GM12878 (cell line): ENCODE measurements at regions not wholly inside any gene's neighbourhood (a gene's known extent, or its start where the extent isn't known, plus 50 kb on each side); places are given as distances from the start of the nearest gene placed in this dataset.

Source experiments
- ATAC-seq: fragments of 200-7000 bp; cut with Tn5 transposase; 3 replicates; pipeline ENCODE4 v1.9.1; 2020; ENCODE audit warnings: mild to moderate bottlenecking, moderate library complexity
- BruUV-seq: library from RNA; stranded (reverse); fragments of 400-500 nt; replicated peaks from 2 replicates; lab custom pipeline; 2021; lab: Mats Ljungman, UMichigan
- CTCF ChIA-PET: fragments of 300-600 bp; sonication (Branson Sonifier 250); formaldehyde crosslinking; extraction: SDS; loops from one replicate; lab custom pipeline; 2021; ENCODE audit warnings: inconsistent platforms; lab: Yijun Ruan, JAX
- POLR2A ChIA-PET: fragments of 350-600 bp; formaldehyde crosslinking; extraction: SDS; loops from one replicate; lab custom pipeline; 2021; ENCODE audit warnings: inconsistent platforms; lab: Charles Lee
- RAD21 ChIA-PET: fragments of 300-600 bp; sonication (Branson Sonifier 250); formaldehyde crosslinking; loops from one replicate; lab custom pipeline; 2023; ENCODE audit warnings: antibody characterized with exemption; ENCODE audit not compliant: unreplicated experiment; lab: Charles Lee
- SMC1A ChIA-PET: fragments of 300-600 bp; sonication (Branson Sonifier 250); formaldehyde crosslinking; loops from one replicate; lab custom pipeline; 2023; ENCODE audit not compliant: unreplicated experiment, uncharacterized antibody; lab: Charles Lee
- DNase-seq: peaks from one replicate; pipeline ENCODE4 v3.0.0-alpha.2; 2011; ENCODE audit warnings: low read depth, low spot score
- FAIRE-seq: peaks from 3 replicates; lab custom pipeline; 2011; peaks lifted over from hg19 to GRCh38; lab: Jason Lieb, UNC
- H2AFZ ChIP-seq: 2 replicates; pipeline ENCODE4 v1.6.0; 2011; ENCODE audit warnings: low read depth, low read length, control low read depth; ENCODE audit not compliant: control insufficient read depth
- H3K27ac ChIP-seq: 2 replicates; pipeline ENCODE4 v1.5.1; 2011; ENCODE audit warnings: control low read depth; ENCODE audit not compliant: control insufficient read depth, insufficient read depth
- H3K27me3 ChIP-seq, 2 experiments: replicated peaks in 1 of 2; 2 replicates each; pipeline versions ENCODE4 v1.6.0 to v1.6.1; 2011; ENCODE audit warnings: low read length in 1 of 2; ENCODE audit not compliant: control insufficient read depth in 2 of 2, insufficient read depth in 2 of 2
- H3K36me3 ChIP-seq, 2 experiments: 2 replicates each; pipeline ENCODE4 v1.5.1; 2011; ENCODE audit warnings: low read length in 1 of 2; ENCODE audit not compliant: control insufficient read depth in 2 of 2, insufficient read depth in 2 of 2
- H3K4me1 ChIP-seq: 2 replicates; pipeline ENCODE4 v1.6.1; 2011; ENCODE audit warnings: mild to moderate bottlenecking, low read length, moderate library complexity, mixed read lengths; ENCODE audit not compliant: control insufficient read depth, insufficient read depth
- H3K4me2 ChIP-seq: 2 replicates; pipeline ENCODE4 v1.6.0; 2011; ENCODE audit warnings: control low read depth; ENCODE audit not compliant: control insufficient read depth, insufficient read depth
- H3K4me3 ChIP-seq: fragments of 200-600 bp; sonication (generic); 2 replicates; pipeline ENCODE4 v1.5.1; 2016
- H3K79me2 ChIP-seq: 2 replicates; pipeline ENCODE4 v1.6.0; 2011; ENCODE audit warnings: low read length; ENCODE audit not compliant: control insufficient read depth, insufficient read depth
- H3K9ac ChIP-seq: 2 replicates; pipeline ENCODE4 v1.8.0; 2011; ENCODE audit warnings: low read length, control low read depth, mixed read lengths; ENCODE audit not compliant: control insufficient read depth, insufficient read depth
- H3K9me3 ChIP-seq: replicated peaks from 3 replicates; pipeline ENCODE4 v1.5.1; 2011; ENCODE audit warnings: mild to moderate bottlenecking, low read length; ENCODE audit not compliant: control insufficient read depth, insufficient read depth
- H4K20me1 ChIP-seq: 2 replicates; pipeline ENCODE4 v1.6.0; 2011; ENCODE audit not compliant: control insufficient read depth, insufficient read depth
- BCL3 ChIP-seq: IDR thresholded peaks from 2 replicates; pipeline ENCODE4 v1.6.1; 2011; ENCODE audit warnings: borderline replicate concordance, low read depth, mild to moderate bottlenecking, moderate library complexity, low read length; ENCODE audit not compliant: insufficient read depth, poor library complexity, severe bottlenecking
- E4F1 ChIP-seq: fragments of 450-650 bp; IDR thresholded peaks from 2 replicates; pipeline ENCODE4 v1.6.1; 2018; ENCODE audit warnings: borderline replicate concordance, mild to moderate bottlenecking; ENCODE audit not compliant: partially characterized antibody
- FOS ChIP-seq: IDR thresholded peaks from 3 replicates; pipeline ENCODE4 v1.6.1; 2011; ENCODE audit warnings: borderline replicate concordance; ENCODE audit not compliant: insufficient read length; ENCODE audit errors: extremely low read depth
- STAT3 ChIP-seq: IDR thresholded peaks from 2 replicates; pipeline ENCODE4 v1.6.1; 2011; ENCODE audit warnings: low read depth, low read length, improper control_type of control experiment
- WGBS: methylation state at CpG from one replicate; pipeline ENCODE4 v1.1.6; 2016; ENCODE audit warnings: low lambda C conversion rate; ENCODE audit not compliant: insufficient replicate concordance, insufficient coverage; ENCODE audit errors: missing lambda C conversion rate; 5-methylcytosine and 5-hydroxymethylcytosine counted together
- in situ Hi-C: fragments of 300-500 bp; cut with MboI; formaldehyde crosslinking; loops from 9 replicates; pipeline ENCODE4 v1.14.3; 2018; ENCODE audit warnings: mixed read lengths
- intact Hi-C: fragments of 100-400 bp; cut with micrococcal nuclease; formaldehyde crosslinking; loops from one replicate; pipeline ENCODE4 v1.14.2; 2022; ENCODE audit not compliant: unreplicated experiment

GRCh38 chr3:127053026-127053425 lies 70.1 kb downstream of the PLXNA1 start:
- BruUV-seq, result no TSS peak
- ChIA-PET POLR2A (no interaction called here), CTCF (no interaction called here), RAD21 (no interaction called here), SMC1A (no interaction called here)
- intact Hi-C loops, result no loop called here
- FAIRE-seq (no peak), DNase-seq (no peak), ATAC-seq (no peak)
- no peaks in the 10 kb centered on the region for H4K20me1 ChIP-seq
- H3K4me1 ChIP-seq, result no peaks in the 10 kb centered on the region
- no peaks in the 10 kb centered on the region for H3K79me2 ChIP-seq
- H2AFZ ChIP-seq, result no peak overlapping the region
- H3K36me3 ChIP-seq, result no peaks in the 10 kb centered on the region
- no peak for TF ChIP-seq FOS
- peaks cover 4% of the 10 kb centered on the region; the same call in 2 of the 3 replicates for H3K9me3 ChIP-seq
- in situ Hi-C loops, result no loop called here
- 25% methylated on average over 6 of the region's 6 CpGs for WGBS
- H3K4me3 ChIP-seq, result no peak overlapping the region
- H3K9ac ChIP-seq, result no peak overlapping the region
- H3K27me3 ChIP-seq, result no peaks in the 10 kb centered on the region
- H3K27ac ChIP-seq, result no peak overlapping the region
- no peak overlapping the region for H3K4me2 ChIP-seq

- DNase-seq, result no peak
- Histone ChIP-seq H3K36me3 (no peaks in the 10 kb centered on the region), H2AFZ (no peak overlapping the region), H3K79me2 (no peaks in the 10 kb centered on the region), H4K20me1 (no peaks in the 10 kb centered on the region), H3K9me3 (peaks cover 4% of the 10 kb centered on the region; the same call in 2 of the 3 replicates), H3K27me3 (no peaks in the 10 kb centered on the region), H3K4me3 (no peak overlapping the region), H3K4me1 (no peaks in the 10 kb centered on the region)
- intact Hi-C loops, result no loop called here
- BruUV-seq, result no TSS peak
- SMC1A ChIA-PET, result no interaction called here
- RAD21 ChIA-PET, result no interaction called here
- CTCF ChIA-PET, result no interaction called here
- FAIRE-seq, result no peak
- no peak for TF ChIP-seq STAT3
- TF ChIP-seq E4F1, result no peak
- TF ChIP-seq BCL3, result no peak
- TF ChIP-seq, all 136 proteins: peak for 0
- no peak overlapping the region for H3K4me2 ChIP-seq
- 21% methylated on average over 5 of the region's 5 CpGs for WGBS
- no peak for ATAC-seq
- in situ Hi-C loops, result no loop called here
- no peak overlapping the region for H3K27ac ChIP-seq
- POLR2A ChIA-PET, result no interaction called here
- H3K9ac ChIP-seq, result no peak overlapping the region
Measured at GRCh38 chr3:127053450-127053849, 70.5 kb downstream of the PLXNA1 start.
